H9 (cell line): ENCODE measurements at regions not wholly inside any gene's neighbourhood (a gene's known extent, or its start where the extent isn't known, plus 50 kb on each side); places are given as distances from the start of the nearest gene placed in this dataset.
"Not testable (repeated sequence)": the region's sequence is repeated elsewhere in the genome, so short reads cannot be mapped to it uniquely, and the experiment has no call there.

Source experiments
- DNase-seq: peaks from one replicate; pipeline ENCODE4 v3.0.0-alpha.2; 2017
- H2AFZ ChIP-seq: one replicate; pipeline ENCODE4 v1.6.1; 2013; ENCODE audit warnings: mild to moderate bottlenecking, low read length, control low read depth, moderate library complexity
- H2AK5ac ChIP-seq: 2 replicates; pipeline ENCODE4 v1.6.1; 2013; ENCODE audit warnings: low read length, control low read depth, mixed read lengths; ENCODE audit not compliant: insufficient read length
- H2BK120ac ChIP-seq: one replicate; pipeline ENCODE4 v1.6.1; 2013; ENCODE audit warnings: low read depth, mild to moderate bottlenecking, low read length, control low read depth, inconsistent platforms; ENCODE audit not compliant: poor library complexity, severe bottlenecking
- H2BK12ac ChIP-seq: 2 replicates; pipeline ENCODE4 v1.6.1; 2013; ENCODE audit warnings: low read length, control low read depth, mixed read lengths, low read depth; ENCODE audit not compliant: insufficient read length
- H2BK15ac ChIP-seq: 2 replicates; pipeline ENCODE4 v1.6.1; 2013; ENCODE audit warnings: low read depth, low read length, control low read depth
- H2BK20ac ChIP-seq: one replicate; pipeline ENCODE4 v1.6.1; 2013; ENCODE audit warnings: low read depth, mild to moderate bottlenecking, low read length, control low read depth, inconsistent platforms; ENCODE audit not compliant: poor library complexity, severe bottlenecking
- H2BK5ac ChIP-seq: 2 replicates; pipeline ENCODE4 v1.6.1; 2013; ENCODE audit warnings: low read length, control low read depth, mixed read lengths; ENCODE audit not compliant: insufficient read length
- H3K14ac ChIP-seq: 2 replicates; pipeline ENCODE4 v1.6.1; 2013; ENCODE audit warnings: low read length, control low read depth; ENCODE audit not compliant: insufficient read depth
- H3K18ac ChIP-seq: 2 replicates; pipeline ENCODE4 v1.6.1; 2013; ENCODE audit warnings: low read depth, mild to moderate bottlenecking, mixed read lengths, low read length, control low read depth; ENCODE audit not compliant: insufficient read length
- H3K23ac ChIP-seq: 2 replicates; pipeline ENCODE4 v1.6.1; 2013; ENCODE audit warnings: low read length, control low read depth, mixed read lengths, low read depth; ENCODE audit not compliant: insufficient read length
- H3K23me2 ChIP-seq: 2 replicates; pipeline ENCODE4 v1.6.1; 2013; ENCODE audit warnings: low read depth, mild to moderate bottlenecking, mixed read lengths, low read length, control low read depth; ENCODE audit not compliant: insufficient read length, poor library complexity, severe bottlenecking
- H3K27ac ChIP-seq: 2 replicates; pipeline ENCODE4 v1.5.1; 2013; ENCODE audit warnings: low read length, control low read depth, mixed read lengths, low read depth; ENCODE audit not compliant: insufficient read length
- H3K27me3 ChIP-seq: 2 replicates; pipeline ENCODE4 v1.6.1; 2013; ENCODE audit warnings: low read length, control low read depth, inconsistent platforms; ENCODE audit not compliant: insufficient read depth
- H3K4ac ChIP-seq: 2 replicates; pipeline ENCODE4 v1.6.1; 2013; ENCODE audit warnings: low read depth, mild to moderate bottlenecking, control low read depth, inconsistent platforms, low read length, moderate library complexity
- H3K4me1 ChIP-seq: 2 replicates; pipeline ENCODE4 v1.6.1; 2013; ENCODE audit warnings: low read length, control low read depth, inconsistent platforms; ENCODE audit not compliant: insufficient read depth
- H3K4me2 ChIP-seq: 2 replicates; pipeline ENCODE4 v1.6.1; 2013; ENCODE audit warnings: low read length, control low read depth, mixed read lengths; ENCODE audit not compliant: insufficient read length, insufficient read depth
- H3K56ac ChIP-seq: 2 replicates; pipeline ENCODE4 v1.6.1; 2013; ENCODE audit warnings: low read depth, mild to moderate bottlenecking, mixed read lengths, low read length, control low read depth; ENCODE audit not compliant: insufficient read length
- H3K79me1 ChIP-seq: 2 replicates; pipeline ENCODE4 v1.6.1; 2013; ENCODE audit warnings: low read depth, mild to moderate bottlenecking, moderate library complexity, low read length, control low read depth, inconsistent platforms; ENCODE audit not compliant: insufficient read depth, poor library complexity, severe bottlenecking
- H3K79me2 ChIP-seq: 2 replicates; pipeline ENCODE4 v1.6.1; 2013; ENCODE audit warnings: low read length, control low read depth, inconsistent platforms; ENCODE audit not compliant: insufficient read depth
- H3K9ac ChIP-seq: 2 replicates; pipeline ENCODE4 v1.6.1; 2013; ENCODE audit warnings: low read length, control low read depth, mixed read lengths; ENCODE audit not compliant: insufficient read length; ENCODE audit errors: extremely low read depth
- H3K9me3 ChIP-seq: one replicate; pipeline ENCODE4 v1.6.1; 2013; ENCODE audit warnings: low read depth, low read length, inconsistent platforms; ENCODE audit not compliant: control insufficient read depth
- H3T11ph ChIP-seq: one replicate; pipeline ENCODE4 v1.6.1; 2013; ENCODE audit warnings: mild to moderate bottlenecking, low read length, control low read depth, inconsistent platforms
- H4K20me1 ChIP-seq: one replicate; pipeline ENCODE4 v1.6.1; 2013; ENCODE audit not compliant: control insufficient read depth, insufficient read length, insufficient read depth
- H4K5ac ChIP-seq: 2 replicates; pipeline ENCODE4 v1.6.1; 2013; ENCODE audit warnings: low read depth, mild to moderate bottlenecking, mixed read lengths, low read length, control low read depth; ENCODE audit not compliant: insufficient read length
- H4K8ac ChIP-seq: replicated peaks from 2 replicates; pipeline ENCODE4 v1.6.1; 2013; ENCODE audit warnings: low read length, control low read depth, mixed read lengths, low read depth; ENCODE audit not compliant: insufficient read length
- H4K91ac ChIP-seq: 2 replicates; pipeline ENCODE4 v1.6.1; 2013; ENCODE audit warnings: low read depth, mild to moderate bottlenecking, moderate library complexity, mixed read lengths, low read length, control low read depth; ENCODE audit not compliant: insufficient read length
- H3K27ac Mint-ChIP-seq, 3 experiments: 2 replicates in 2 of 3; 3 replicates in 1 of 3; pipeline ENCODE4 v1.8.0; 2020 to 2021; ENCODE audit warnings: mixed read lengths in 3 of 3, mild to moderate bottlenecking in 1 of 3, moderate library complexity in 1 of 3
- H3K27me3 Mint-ChIP-seq: 2 replicates; pipeline ENCODE4 v1.8.0; 2021; ENCODE audit warnings: low read depth, mild to moderate bottlenecking, moderate library complexity, mixed read lengths
- H3K36me3 Mint-ChIP-seq, 3 experiments: 2 replicates in 2 of 3; 3 replicates in 1 of 3; pipeline ENCODE4 v1.8.0; 2020 to 2021; ENCODE audit warnings: low read depth in 3 of 3, mixed read lengths in 3 of 3; ENCODE audit not compliant: insufficient read depth in 1 of 3
- H3K4me1 Mint-ChIP-seq, 2 experiments: 2 replicates each; pipeline ENCODE4 v1.8.0; 2020; ENCODE audit warnings: mixed read lengths in 2 of 2
- H3K4me3 Mint-ChIP-seq, 2 experiments: 2 replicates in 1 of 2; 3 replicates in 1 of 2; pipeline ENCODE4 v1.8.0; 2020 to 2021; ENCODE audit warnings: mild to moderate bottlenecking in 2 of 2, mixed read lengths in 2 of 2, moderate library complexity in 1 of 2
- H3K9me3 Mint-ChIP-seq, 2 experiments: 2 replicates in 1 of 2; 3 replicates in 1 of 2; pipeline ENCODE4 v1.8.0; 2020; ENCODE audit warnings: mild to moderate bottlenecking in 2 of 2, mixed read lengths in 2 of 2, moderate library complexity in 1 of 2
- WGBS: extraction: QIAGEN DNeasy Blood & Tissue Kit; methylation state at CpG from one replicate; pipeline ENCODE4 v1.1.7; 2013; ENCODE audit warnings: missing lambda C conversion rate, low lambda C conversion rate, mixed read lengths; ENCODE audit not compliant: insufficient read length; ENCODE audit errors: extremely low coverage; 5-methylcytosine and 5-hydroxymethylcytosine counted together
- TF ChIP-seq, protein P1 (sequence below): fragments of 200-600 bp; sonication (generic); conservative IDR thresholded peaks from 3 replicates; pipeline ENCODE4 v1.8.0; 2021; ENCODE audit warnings: antibody characterized with exemption, mild to moderate bottlenecking

DNA sequence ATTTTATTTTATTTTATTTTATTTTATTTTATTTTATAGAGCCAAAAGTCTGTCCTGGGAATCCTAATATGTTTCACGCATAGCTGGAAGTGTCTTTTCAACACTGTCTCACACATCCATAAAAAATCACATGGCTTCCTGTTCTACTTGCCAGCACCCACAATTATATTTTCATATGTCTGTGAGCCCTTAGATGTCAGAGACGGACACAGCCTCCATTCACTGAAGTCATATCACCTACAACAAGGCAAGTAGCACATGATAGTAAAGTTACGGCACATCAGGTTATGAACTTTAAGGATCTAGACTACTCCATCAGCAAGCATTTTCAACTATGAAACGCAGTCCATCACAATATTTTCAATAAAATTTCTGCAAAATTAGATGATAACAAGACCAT, 168.4 kb downstream of the ZIC4 start:
- no peaks in the 10 kb centered on the region for H3K4me1 ChIP-seq
- no peak overlapping the region for H2BK20ac ChIP-seq
- H2AK5ac ChIP-seq, result no peak overlapping the region
- no peak overlapping the region for H3K56ac ChIP-seq
- no peaks in the 10 kb centered on the region for H3K79me1 ChIP-seq
- no peak overlapping the region for H3T11ph ChIP-seq
- no peak overlapping the region for H2BK5ac ChIP-seq
- H3K4me2 ChIP-seq, result no peak overlapping the region
- H3K9me3 ChIP-seq, result no peaks in the 10 kb centered on the region
- H4K20me1 ChIP-seq, result no peaks in the 10 kb centered on the region
- Mint-ChIP-seq H3K4me1 (no peaks in the 10 kb centered on the region), H3K27me3 (no peaks in the 10 kb centered on the region), H3K27ac (no peak overlapping the region), H3K4me3 (no peak overlapping the region), H3K36me3 (no peaks in the 10 kb centered on the region), H3K9me3 (no peaks in the 10 kb centered on the region)
- H2BK12ac ChIP-seq, result no peak overlapping the region
- no peak overlapping the region for H3K14ac ChIP-seq
- no peaks in the 10 kb centered on the region for H3K27me3 ChIP-seq
- no peak overlapping the region for H3K4ac ChIP-seq
- H4K91ac ChIP-seq, result no peak overlapping the region
- H3K23me2 ChIP-seq, result no peaks in the 10 kb centered on the region
- no peak overlapping the region for H3K18ac ChIP-seq
- H4K8ac ChIP-seq, result no peak overlapping the region
- no peak overlapping the region for H2BK15ac ChIP-seq
- TF ChIP-seq, protein P1, sequence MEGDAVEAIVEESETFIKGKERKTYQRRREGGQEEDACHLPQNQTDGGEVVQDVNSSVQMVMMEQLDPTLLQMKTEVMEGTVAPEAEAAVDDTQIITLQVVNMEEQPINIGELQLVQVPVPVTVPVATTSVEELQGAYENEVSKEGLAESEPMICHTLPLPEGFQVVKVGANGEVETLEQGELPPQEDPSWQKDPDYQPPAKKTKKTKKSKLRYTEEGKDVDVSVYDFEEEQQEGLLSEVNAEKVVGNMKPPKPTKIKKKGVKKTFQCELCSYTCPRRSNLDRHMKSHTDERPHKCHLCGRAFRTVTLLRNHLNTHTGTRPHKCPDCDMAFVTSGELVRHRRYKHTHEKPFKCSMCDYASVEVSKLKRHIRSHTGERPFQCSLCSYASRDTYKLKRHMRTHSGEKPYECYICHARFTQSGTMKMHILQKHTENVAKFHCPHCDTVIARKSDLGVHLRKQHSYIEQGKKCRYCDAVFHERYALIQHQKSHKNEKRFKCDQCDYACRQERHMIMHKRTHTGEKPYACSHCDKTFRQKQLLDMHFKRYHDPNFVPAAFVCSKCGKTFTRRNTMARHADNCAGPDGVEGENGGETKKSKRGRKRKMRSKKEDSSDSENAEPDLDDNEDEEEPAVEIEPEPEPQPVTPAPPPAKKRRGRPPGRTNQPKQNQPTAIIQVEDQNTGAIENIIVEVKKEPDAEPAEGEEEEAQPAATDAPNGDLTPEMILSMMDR, result no peak
- H3K23ac ChIP-seq, result no peak overlapping the region
- H3K27ac ChIP-seq, result no peak overlapping the region
- no peak for DNase-seq
- H3K79me2 ChIP-seq, result no peaks in the 10 kb centered on the region
- WGBS, result no CpG with 5 or more reads among the region's 4 CpGs
- no peak overlapping the region for H4K5ac ChIP-seq
- no peak overlapping the region for H2AFZ ChIP-seq
- no peak overlapping the region for H3K9ac ChIP-seq
- no peak overlapping the region for H2BK120ac ChIP-seq

DNA sequence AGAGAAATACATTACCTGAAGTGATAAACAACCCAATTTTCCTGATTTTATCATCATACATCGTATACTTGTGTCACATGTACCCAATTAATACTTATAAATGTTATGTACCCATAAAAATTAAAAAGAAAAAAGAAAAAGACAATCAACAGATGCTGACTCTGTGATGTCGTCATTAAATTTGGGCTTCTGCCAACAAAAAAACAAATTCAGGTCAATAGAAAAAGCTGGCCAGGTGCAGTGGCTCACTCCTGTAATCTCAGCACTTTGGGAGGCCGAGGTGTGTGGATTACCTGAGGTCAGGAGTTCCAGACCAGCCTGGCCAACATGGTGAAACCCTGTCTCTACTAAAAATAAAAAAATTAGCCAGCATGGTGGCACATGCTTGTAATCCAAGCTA, 174.4 kb downstream of the ZIC4 start:
- H3K4me1 ChIP-seq, H3K4me3 Mint-ChIP-seq: not testable (repeated sequence)
- WGBS, result no CpG with 5 or more reads among the region's 3 CpGs

More for the DNA sequence above, 174.4 kb downstream of the ZIC4 start:
- H3K79me1 ChIP-seq, H2AK5ac ChIP-seq, H4K5ac ChIP-seq, H3K27ac ChIP-seq, H3K56ac ChIP-seq, H4K8ac ChIP-seq, H2BK5ac ChIP-seq, H3K27ac Mint-ChIP-seq, H3K14ac ChIP-seq, DNase-seq, H3K9ac ChIP-seq, H3K27me3 ChIP-seq, H3K36me3 Mint-ChIP-seq, H3K4me2 ChIP-seq, H3K23ac ChIP-seq, H2AFZ ChIP-seq, H2BK15ac ChIP-seq, H2BK12ac ChIP-seq, H3K79me2 ChIP-seq, H3K4ac ChIP-seq, H3K9me3 ChIP-seq, H3K23me2 ChIP-seq, H4K20me1 ChIP-seq, H2BK120ac ChIP-seq, H2BK20ac ChIP-seq, H3K4me1 Mint-ChIP-seq, H3K27me3 Mint-ChIP-seq, H4K91ac ChIP-seq, H3T11ph ChIP-seq, H3K18ac ChIP-seq, H3K9me3 Mint-ChIP-seq: not testable (repeated sequence)
